Stimulated activated CD8-positive, alpha-beta memory T cell treated with anti-CD3 and anti-CD28 coated beads, Interleukin-7, amount 100 ng/mL, for 1 hour (primary cell): ENCODE measurements at regions not wholly inside any gene's neighbourhood (a gene's known extent, or its start where the extent isn't known, plus 50 kb on each side); places are given as distances from the start of the nearest gene placed in this dataset.
"Not testable (repeated sequence)": the region's sequence is repeated elsewhere in the genome, so short reads cannot be mapped to it uniquely, and the experiment has no call there.

Experiments used
- DNase-seq, 2 donors: peaks; one replicate each; pipeline ENCODE4 v3.0.0-alpha.2; 2020; ENCODE audit warnings: low read depth in 2 of 2

DNA sequence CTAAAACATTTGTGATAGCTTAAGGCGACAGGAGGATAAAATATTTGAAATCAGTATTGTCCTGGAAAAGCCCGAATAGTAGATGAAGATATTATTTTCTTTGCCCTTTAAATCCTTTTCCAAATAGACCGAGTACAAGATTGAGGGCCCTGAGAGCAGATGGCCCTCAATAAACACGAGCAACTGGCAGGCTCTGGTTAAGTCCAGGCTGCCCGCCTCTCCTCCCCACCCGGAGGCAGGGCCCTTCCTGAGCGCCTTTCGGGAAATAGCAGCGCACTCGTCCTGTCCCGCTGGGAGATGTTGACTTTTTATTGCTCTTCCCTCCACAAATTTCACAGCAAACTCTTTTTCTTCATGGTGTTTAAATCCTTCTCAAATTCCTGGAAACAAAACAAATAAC lies 50.8 kb upstream of the MAX start:
- DNase-seq: no peak

DNA sequence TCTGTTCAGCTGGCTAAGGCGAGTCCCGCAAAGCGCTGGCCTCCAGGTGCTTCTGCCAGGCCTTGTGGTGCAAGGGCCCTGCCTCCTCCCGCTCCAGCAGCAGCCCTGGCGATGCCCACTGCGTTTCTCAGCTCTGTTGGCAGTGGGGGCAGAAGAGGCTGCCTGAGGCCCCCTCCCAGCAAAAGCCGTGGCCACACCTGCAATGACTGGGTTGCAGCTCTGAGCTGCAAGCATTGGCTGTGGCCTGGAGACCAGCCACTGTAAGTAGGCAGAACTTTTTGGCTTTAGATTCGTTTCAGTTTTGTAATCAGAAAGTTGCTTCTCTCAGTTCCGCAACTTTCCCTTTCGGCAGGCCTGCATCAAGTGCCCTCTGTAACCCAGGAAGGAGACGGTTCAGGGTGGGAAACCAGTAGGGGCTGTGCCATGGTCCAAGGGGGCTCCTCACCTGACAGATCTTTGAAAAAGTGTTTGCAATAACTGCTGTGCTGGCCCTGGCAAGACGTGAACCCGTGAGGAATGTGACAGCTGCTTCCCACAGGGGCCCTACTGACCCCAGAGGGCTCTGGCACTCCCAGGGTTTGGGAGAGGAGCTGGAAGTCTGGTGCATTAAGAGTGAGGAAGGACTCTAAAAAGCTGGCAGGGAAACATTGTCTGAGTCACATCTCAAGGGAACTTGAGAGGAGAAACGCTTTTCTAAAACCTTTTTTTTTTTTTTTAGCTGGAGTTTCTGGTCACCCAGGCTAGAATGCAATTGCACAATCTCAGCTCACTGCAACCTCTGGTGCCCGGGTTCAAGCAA lies 54.5 kb upstream of the MAX start:
- no peak for DNase-seq

DNA sequence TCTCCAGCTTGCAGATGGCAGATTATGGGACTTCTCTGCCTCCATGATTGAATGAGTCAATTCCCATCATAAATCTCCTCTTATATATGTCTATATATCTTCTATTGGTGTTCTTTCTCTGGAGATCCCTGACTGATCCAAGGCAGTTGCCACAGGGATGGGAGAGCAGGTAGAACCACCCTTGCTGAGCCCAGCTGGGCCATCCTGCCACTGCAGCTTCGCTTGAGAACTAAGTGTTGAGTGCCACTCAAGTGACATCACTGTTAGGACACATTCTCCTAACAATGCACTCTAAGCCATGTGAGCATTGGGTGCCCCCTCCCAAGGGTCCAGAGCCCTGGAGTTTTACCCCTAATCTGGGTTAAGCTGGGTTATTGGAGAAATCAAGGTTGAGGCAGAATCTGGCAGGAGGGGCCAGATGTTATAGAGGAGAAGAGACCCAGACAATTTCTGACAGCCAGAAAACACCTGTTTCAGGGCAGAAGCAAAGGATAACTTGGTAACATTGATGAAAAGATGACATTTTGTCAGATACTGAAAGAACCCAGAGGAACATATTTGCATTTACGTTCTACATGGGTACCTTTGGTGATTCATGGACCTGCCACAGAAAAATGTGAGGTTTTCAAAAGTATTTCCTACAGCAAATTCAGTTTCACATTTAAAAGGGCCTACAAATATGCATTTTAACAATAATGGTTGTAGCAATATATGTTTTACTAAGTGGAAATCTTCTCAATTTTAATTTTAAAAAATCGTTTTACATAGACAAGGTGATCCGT lies 57.2 kb upstream of the MAX start:
- DNase-seq: no peak

- no peak for DNase-seq
Measured at GRCh38 chr14:65160091-65160490, 57.8 kb upstream of the MAX start.

DNA sequence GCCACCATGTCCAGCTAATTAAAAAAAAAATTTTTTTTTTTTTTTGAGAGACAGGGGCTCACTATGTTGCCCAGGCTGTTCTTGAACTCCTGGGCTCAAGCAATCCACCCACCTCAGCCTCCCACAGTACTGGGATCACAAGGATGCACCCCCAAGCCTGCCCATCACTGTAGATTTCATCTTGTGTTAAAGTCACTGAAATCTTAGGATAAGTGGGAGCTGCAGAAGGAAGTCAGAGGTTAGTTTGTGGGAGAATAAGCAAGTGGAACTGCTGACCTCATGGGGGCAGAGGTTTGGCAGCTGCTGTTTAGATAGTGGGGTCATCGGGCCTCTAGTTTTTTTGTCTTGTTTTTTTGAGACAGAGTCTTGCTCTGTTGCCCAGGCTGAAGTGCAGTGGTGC lies 59.7 kb upstream of the MAX start:
- no peak for DNase-seq

GRCh38 chr14:65164068-65164824 lies 61.9 kb upstream of the MAX start:
- no peak for DNase-seq

DNA sequence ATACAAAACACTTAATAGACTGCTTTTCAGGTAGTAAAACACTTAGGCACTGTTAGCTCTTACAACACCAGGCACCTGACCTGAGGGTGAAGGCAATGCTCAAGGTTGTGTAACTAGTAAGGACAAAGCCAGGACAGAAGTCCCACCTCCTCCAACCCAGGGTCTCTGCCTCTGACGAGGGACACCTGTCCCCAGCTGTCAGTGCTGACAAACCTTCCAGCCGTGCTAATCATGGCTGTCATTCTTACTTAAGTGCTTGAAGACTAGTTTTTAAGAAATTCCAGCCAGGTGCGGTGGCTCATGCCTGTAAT lies 62.5 kb upstream of the MAX start:
- DNase-seq: no peak

DNA sequence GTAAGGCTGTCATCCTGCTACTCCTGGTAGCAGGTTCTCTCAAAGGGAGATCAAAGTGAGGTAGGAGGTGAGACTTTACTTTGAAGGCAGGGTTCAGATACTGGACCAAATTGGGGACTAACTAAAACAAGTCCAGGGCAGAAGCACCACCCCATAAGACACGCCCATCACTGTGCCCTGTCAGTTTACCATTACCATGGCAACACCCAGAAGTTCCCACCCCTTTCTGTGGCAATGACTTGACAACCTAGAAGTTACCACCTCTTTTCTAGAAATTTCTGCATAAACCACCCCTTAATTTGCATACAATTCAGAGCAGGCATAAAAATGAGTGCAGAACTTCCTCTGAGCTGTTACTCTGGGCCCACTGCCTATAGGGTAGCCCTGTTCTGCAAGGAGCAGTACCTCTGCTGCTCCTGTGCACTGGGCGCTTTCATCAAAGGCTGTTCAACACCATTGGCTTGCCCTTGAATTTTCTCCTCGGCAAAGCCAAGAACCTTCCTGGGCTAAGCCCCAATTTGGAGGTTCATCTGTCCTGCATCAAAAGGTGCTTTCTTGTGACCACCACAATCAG lies 64.8 kb upstream of the MAX start:
- no peak for DNase-seq

DNA sequence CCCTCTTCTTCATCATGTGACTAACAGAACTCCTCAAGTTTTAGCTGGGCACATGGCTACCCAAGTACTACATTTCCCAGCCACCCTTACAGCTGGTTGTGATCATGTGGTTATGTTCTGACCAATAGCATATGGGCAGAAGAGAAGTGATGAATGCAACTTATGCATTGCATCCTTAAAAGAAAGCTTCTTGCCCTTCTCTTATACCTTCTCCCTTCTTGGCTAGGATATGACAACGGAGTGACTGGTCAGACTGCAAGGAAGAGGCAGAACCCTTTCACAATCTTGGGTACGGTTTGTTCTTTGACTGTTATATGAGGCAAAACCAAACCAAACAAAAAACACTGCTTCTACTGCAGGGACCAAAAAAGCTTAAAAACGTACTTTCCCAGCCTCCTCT lies 66.5 kb upstream of the MAX start:
- DNase-seq: no peak

- no peak for DNase-seq
Measured at GRCh38 chr14:65169351-65169750, 67.0 kb upstream of the MAX start.

DNA sequence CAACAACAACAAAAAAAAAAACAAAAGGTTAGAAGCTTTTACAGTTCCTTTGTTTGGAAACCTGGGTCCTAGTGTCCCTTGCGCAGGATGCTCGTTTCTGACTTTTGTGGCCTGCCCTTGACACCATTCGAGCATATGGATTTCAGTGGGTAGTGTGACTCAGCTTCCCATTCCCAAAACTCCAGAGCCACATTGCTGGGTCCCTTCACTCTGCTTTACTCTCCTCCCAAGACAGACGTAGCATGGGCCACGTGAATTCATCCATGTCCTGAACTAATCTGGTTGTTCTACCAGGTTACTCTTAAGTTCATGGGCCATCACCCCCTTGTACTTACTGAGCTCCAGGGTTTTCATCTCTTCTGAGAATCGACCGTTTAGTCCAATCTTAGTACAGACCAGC lies 68.0 kb upstream of the MAX start:
- no peak for DNase-seq

DNA sequence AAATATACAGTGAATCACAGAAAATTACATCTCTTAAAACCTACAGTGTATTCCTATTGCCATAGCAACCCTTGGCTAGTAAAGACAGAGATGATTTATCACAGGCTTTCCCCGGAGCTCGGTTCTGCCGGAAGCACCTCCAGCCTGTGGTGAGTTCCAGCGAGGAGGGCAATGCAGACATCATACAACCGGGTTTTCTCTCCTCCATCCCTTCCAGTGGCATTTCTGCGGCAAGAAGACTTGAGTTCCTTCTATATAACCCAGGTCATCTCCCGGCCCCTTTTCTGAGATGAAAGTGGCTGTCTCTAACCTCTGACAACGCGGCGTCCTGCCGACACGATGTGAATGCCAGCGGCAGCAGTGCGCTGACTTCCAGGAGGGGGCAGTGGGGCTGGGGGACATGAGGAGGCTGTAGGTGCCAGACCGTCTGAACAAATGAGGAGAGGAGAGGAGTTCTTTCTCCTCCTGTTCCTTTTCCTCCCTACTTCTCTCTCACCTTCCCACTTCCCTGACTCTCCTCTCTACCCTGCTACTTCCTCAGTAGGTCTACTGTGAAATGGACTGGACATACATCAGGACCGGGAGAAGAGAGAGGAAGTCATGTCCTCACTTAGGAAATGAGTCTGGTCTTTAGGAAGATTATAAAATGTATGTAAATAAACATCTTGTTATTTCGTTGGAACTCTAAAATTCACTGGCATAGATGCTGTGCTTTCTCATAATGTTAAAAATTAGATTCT lies 68.6 kb upstream of the MAX start:
- peak in 1 of 2 donors; percentile 8 for DNase-seq

DNA sequence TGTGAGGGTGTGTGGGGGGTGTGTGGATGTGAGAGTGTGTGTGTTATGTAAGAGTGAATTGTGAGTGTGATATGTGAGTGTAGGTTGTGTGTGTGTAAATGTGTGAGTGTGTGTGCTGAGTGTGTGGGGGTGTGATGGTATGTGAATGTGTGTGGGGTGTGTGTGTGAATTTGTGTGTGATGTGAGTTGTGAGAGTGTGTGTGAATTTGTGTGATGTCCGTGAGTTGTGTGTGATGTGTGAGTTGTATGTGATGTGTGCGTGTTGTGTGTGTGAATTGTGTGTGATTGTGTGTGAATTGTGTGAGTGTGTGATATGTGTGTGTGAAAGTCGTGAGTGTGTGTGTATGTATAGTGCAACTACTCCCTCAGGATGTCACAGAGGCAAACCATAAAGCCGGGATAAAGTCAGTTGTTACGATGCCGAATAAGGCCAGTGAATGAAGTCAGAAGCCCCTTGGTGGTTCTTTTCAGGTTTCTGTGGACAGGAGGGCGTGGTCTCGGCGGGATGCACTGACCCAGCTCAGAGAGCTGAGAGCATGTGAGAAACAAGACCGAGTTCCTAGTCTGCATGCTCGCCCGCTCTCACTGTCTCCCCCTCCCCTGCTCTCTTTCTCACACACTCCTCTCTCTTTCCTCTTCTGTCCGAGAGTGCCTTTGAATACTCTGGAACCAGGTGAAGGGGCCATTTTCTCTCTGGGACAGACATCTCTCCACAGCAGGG lies 71.8 kb upstream of the MAX start:
- DNase-seq: no peak

DNA sequence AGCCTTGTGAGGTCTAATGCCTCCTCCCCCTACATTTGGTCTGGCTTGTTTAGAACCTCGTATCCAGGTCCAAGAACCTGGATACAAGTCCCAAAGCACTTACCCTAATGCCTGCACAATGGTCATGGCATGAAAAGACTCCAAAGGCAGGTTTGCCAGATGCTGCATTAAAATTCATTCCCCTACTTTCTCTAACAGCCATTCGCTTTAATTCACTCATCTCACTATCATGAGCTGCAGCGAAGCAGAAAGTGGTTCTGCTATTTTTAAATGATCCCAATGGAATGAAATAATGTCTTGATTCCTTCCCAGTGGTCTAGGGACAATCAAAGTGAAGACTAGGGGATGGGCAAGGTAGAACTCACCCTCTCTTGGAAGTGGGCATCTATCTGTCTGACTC lies 72.5 kb upstream of the MAX start:
- no peak for DNase-seq

- no peak for DNase-seq
Measured at GRCh38 chr14:65177551-65177950, 75.2 kb upstream of the MAX start.

GRCh38 chr14:65179231-65179630 lies 76.9 kb upstream of the MAX start:
- DNase-seq: not testable (repeated sequence)

GRCh38 chr14:65179918-65180724 lies 77.8 kb upstream of the MAX start:
- no peak for DNase-seq

- no peak for DNase-seq
Measured at GRCh38 chr14:65180725-65181025, 78.4 kb upstream of the MAX start.

DNA sequence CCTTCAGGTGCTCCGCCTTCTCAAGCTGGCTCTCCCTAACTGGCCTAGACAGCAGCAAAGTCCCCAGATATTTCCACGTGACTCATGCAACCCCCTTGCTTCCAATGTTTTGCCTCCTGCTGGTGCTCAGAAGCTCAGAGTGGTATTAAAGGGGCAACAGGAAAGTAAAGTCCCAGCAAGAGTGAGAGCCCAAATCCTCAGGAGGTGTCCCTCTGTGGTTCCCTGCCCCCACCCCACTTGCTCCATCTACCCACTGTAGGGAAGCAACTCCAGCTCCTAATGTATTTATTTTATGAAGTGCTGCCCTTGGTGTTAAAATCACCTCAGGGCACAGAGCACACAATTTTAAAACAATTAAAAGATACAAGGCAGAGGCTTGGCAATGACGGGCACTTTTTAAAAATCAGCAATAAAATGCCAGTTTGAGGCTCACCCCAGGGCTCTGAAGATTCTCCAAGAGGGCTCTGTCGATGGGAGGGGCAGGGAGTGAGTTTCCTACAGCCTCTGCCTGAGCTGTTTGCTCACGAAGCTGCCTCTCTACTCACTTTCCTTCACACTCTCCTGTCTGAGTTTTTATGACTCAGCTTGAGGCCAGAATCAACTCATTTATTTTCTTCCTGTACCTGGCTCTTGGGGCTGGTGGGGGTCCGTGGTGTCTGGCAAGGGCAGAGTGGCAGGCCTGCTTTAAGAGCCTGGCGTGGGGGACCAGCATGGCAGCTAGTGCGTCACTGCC lies 81.9 kb upstream of the MAX start:
- no peak for DNase-seq

DNA sequence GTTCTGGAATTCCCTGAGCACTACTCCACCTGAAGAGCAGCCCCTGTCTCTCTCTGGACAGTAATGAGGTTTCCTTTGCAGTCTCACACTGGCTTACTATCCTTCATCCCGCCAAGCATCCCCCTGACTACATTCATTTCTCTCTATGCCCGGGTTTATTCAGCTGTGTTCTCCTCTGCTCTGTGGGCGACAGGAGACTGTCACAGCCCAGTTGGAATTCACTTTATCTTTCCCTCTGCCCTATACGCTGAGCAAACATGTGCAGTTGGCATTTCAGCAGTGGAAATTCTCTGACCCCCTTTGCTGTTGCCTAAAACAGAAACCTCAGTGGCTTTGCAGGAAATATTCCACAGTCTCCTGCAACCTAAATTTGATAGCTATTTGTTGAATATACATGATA lies 83.5 kb upstream of the MAX start:
- no peak for DNase-seq
